ENCODE measurements at regions not wholly inside any gene's neighbourhood (a gene's known extent, or its start where the extent isn't known, plus 50 kb on each side); places are given as distances from the start of the nearest gene placed in this dataset.

DNA sequence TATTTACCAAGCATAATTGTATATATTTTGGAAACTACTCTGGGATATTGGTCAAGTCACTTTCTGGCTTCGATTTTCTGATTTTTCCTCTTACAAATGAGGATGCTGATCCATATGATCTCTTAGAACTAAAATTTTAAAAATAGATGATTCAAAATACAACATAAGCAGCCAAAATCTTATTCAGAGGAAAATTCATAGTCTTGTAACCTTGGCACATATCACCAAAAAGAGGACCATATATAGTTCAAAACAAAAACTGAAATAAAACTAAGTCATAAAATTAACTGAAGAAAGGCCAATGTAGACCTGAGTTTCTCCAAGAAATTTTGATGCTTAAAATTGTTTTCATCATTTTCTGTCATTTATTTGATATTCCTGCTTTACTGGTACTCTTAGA lies 768.3 kb downstream of the SORCS3 start:
- no peak for DNase-seq (ENCODE audit: low read depth in 1 of 2, low spot score in 1 of 2)
- in situ Hi-C loops (cut with HindIII; ENCODE audit: low pct_unique_long_range_greater_than_20kb, low sequenced_read_pairs): no loop called here
- TF ChIP-seq JUND (IDR thresholded peaks at IDR 0.05; ENCODE audit: low read depth): no peak

DNA sequence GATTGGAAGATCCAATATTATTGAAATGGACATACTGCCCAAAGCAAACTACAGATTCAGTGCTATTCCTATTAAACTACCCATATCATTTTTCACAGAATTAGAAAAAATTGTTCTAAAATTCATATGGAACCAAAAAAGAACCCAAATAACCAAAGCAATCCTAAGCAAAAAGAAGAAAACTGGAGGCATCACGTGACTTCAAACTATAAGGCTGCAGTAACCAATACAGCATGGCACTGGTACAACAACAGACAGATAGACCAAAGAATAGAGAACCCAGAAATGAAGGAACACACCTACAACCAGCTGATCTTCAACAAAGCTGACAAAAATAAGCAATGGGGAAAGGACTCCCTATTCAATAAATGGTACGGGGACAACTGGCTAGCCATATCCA lies 765.4 kb downstream of the SORCS3 start:
- DNase-seq (ENCODE audit: low read depth in 1 of 2, low spot score in 1 of 2): no peak
- in situ Hi-C loops (cut with HindIII; ENCODE audit: low pct_unique_long_range_greater_than_20kb, low sequenced_read_pairs): no loop called here
- TF ChIP-seq JUND (IDR thresholded peaks at IDR 0.05; ENCODE audit: low read depth): no peak

DNA sequence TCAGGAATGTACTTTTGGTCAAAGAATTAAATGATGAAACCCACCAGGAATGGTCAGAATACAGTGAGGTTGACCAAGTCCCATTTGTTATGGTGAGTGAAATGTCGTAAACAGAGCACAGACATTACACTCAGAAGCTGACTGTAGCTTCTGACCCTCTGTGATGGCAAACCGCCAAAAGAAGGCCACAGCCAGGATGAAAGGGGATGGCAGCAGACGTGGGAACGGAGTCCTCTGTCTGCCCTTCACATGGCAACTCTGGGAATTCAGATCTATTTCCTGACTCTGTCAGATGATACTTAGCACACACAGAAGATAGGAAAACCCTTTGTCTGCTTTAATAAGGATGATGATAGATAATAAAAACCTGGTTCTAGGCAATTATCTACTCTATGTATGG lies 757.1 kb downstream of the SORCS3 start:
- DNase-seq (ENCODE audit: low read depth in 1 of 2, low spot score in 1 of 2): no peak
- in situ Hi-C loops (cut with HindIII; ENCODE audit: low pct_unique_long_range_greater_than_20kb, low sequenced_read_pairs): no loop called here
- no peak for TF ChIP-seq JUND (IDR thresholded peaks at IDR 0.05; ENCODE audit: low read depth)

DNA sequence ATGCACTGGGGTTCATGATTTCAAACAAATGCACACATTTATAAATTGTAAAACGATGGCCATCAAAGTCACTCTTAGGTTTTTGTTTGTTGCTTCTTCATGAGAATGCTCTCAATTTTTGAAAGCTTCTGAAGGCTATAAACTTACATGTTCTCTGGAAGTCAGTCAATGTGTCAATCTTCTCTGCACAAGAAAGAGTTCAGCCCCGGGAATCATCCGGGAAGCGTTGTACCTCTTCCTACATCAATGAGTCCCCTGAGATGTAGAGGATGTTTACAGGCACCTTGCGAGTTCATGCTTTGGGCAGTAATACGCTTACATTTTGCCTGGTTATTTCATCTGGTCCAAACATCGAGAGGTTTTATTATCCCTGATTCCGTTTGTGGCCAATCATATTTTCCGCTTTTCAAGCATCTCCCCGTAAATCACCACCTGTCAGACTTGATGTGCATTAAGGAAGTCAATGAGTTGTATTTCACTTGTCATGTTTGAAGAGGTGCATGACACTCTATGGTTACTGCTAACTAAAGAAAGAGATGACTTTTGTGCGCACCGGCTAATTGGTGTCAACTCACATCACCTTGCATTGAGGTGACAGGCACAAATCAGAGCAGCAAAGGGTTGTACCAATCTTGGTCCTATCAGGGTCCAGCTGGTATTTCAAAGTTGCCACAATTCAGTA lies 750.7 kb downstream of the SORCS3 start:
- DNase-seq (ENCODE audit: low read depth in 1 of 2, low spot score in 1 of 2): no peak
- no peak for TF ChIP-seq JUND (IDR thresholded peaks at IDR 0.05; ENCODE audit: low read depth)
- in situ Hi-C loops (cut with HindIII; ENCODE audit: low pct_unique_long_range_greater_than_20kb, low sequenced_read_pairs): no loop called here

DNA sequence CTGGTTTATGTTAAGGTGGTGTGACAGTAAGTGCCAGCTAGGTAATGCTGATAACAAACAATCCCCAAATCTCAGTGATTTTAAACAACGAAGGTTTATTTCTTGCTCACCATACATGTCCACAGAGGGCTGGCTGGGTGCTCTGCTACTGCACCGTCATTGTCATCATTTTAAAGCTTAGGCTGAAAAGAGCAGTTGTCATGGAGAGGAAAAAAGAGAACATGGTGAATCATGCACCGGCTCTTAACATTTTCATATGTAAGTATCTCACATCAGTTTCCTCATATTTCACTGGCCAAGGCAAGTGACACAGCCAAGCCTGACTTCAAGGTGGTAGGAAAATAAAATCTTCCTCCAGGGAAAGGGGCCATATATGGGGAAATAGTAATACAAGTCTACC lies 746.9 kb downstream of the SORCS3 start:
- in situ Hi-C loops (cut with HindIII; ENCODE audit: low pct_unique_long_range_greater_than_20kb, low sequenced_read_pairs): no loop called here
- TF ChIP-seq JUND (IDR thresholded peaks at IDR 0.05; ENCODE audit: low read depth): no peak
- DNase-seq (ENCODE audit: low read depth in 1 of 2, low spot score in 1 of 2): no peak

DNA sequence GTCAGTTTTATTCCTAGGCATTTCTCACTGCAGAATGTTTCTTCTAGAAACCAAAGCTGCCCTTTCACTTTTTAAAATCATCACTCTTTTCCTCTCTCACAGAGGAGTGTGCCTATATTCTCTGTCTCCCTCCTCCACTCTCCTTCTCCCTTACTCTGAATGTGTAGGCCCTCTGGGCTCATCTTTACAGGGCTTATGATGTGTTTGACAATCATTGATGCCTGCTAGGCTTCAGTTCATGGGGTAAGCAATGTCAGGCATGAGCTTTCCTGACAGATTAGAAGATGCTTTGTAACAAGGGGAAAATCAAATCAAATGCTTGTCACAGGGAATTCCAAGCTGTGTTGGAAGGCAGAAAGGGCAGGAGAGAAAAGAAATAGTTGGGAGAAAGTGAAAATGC lies 742.9 kb downstream of the SORCS3 start:
- no peak for DNase-seq (ENCODE audit: low read depth in 1 of 2, low spot score in 1 of 2)
- TF ChIP-seq JUND (IDR thresholded peaks at IDR 0.05; ENCODE audit: low read depth): no peak
- in situ Hi-C loops (cut with HindIII; ENCODE audit: low pct_unique_long_range_greater_than_20kb, low sequenced_read_pairs): no loop called here

DNA sequence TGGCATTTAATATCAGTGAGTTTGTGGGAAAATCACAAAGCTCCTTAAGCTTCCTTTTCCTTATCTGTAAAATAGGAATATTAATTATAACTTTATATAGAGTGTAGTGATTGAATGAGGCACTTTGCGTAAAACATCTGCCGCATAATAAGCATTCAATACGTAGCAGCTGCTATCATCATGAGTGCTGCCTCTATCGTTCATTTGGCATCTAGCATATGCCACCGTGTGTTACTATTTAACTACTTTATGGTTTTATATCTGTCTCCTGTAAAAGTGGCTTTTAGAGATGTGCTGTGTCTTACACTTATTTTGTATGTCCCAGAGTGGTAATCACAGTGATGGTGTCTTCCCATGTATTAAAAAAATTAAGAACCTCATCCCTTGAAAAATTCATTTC lies 729.6 kb downstream of the SORCS3 start:
- in situ Hi-C loops (cut with HindIII; ENCODE audit: low pct_unique_long_range_greater_than_20kb, low sequenced_read_pairs): no loop called here
- no peak for DNase-seq (ENCODE audit: low read depth in 1 of 2, low spot score in 1 of 2)

DNA sequence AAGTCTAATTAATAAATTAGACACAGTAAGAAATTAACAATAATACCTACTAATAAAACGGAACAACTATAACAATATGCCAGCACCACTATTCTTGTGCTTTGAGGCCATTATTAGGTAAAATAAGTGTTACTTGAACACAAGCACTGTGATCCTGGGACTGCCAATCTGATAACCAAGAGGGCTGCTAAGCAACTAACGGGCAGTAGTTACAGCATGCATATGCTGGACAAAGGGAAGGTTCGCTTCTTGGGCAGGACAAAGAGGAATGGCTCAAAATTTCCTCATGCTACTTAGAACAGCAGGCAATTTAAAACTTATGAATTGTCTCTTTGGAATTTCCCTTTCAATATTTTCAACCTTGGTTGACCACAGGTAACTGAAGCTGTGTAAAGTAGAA lies 718.6 kb downstream of the SORCS3 start:
- no peak for DNase-seq (ENCODE audit: low read depth in 1 of 2, low spot score in 1 of 2)
- in situ Hi-C loops (cut with HindIII; ENCODE audit: low pct_unique_long_range_greater_than_20kb, low sequenced_read_pairs): no loop called here
- no peak for TF ChIP-seq JUND (IDR thresholded peaks at IDR 0.05; ENCODE audit: low read depth)

More for the DNA sequence above, 729.6 kb downstream of the SORCS3 start:
- no peak for TF ChIP-seq JUND (IDR thresholded peaks at IDR 0.05; ENCODE audit: low read depth)

DNA sequence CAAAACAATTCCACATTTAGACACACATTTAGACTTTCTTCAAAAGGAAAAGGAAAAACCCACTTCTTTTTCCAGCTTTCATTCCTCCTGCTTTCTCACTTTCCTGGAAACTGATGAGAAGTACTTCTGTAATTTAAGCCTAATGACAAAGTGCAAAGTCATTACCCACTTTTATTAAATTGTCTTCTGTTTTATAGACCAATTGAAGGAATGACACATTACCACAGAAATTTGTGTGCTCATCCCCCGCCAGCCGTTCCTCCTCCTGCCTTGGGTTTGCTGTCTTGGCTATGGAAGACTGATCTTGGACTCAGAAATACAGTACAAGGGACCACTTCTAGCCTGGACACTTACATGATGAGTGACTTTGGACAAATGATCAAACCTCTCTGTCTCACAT lies 717.8 kb downstream of the SORCS3 start:
- TF ChIP-seq JUND (IDR thresholded peaks at IDR 0.05; ENCODE audit: low read depth): no peak
- no peak for DNase-seq (ENCODE audit: low read depth in 1 of 2, low spot score in 1 of 2)
- in situ Hi-C loops (cut with HindIII; ENCODE audit: low pct_unique_long_range_greater_than_20kb, low sequenced_read_pairs): no loop called here

DNA sequence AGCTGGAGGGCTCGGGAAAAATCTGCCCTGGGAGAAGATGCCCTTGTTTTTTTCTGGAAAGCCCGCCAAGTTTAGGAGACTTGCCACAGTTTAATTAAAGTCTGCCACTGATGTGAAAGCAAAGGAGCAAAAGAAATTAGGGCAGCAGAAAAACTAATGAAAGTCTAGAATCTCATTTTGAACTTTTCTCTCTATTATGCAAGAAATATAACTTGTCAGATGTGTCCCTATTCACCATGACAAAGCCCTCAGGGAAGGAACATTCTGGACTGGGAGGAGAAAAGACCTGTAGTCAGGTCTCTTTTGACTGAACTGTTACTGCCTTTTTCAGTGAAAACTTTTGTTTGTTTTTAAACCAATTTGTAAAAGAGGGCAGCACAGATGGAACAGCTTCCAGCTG lies 715.5 kb downstream of the SORCS3 start:
- in situ Hi-C loops (cut with HindIII; ENCODE audit: low pct_unique_long_range_greater_than_20kb, low sequenced_read_pairs): no loop called here
- DNase-seq (ENCODE audit: low read depth in 1 of 2, low spot score in 1 of 2): no peak
- no peak for TF ChIP-seq JUND (IDR thresholded peaks at IDR 0.05; ENCODE audit: low read depth)

DNA sequence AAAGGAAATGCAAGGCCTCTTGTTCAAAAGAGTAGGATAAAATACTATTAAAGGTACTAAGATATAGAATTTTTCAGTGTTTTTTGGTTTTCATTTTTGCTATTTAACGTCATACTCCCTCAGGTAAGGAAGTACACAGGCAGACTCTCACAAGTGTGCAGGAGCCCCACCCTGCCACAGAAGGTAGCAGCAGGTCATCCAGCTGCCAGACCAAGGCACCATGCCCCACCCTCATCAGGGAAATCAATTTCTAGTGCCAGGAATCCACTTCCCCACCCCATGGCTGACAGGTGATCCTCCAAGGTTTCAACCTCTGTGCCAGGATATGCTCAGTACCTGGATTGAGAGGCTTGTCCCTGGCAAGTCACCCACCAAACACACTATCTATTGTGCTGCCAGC lies 712.9 kb downstream of the SORCS3 start:
- TF ChIP-seq JUND (IDR thresholded peaks at IDR 0.05; ENCODE audit: low read depth): no peak
- in situ Hi-C loops (cut with HindIII; ENCODE audit: low pct_unique_long_range_greater_than_20kb, low sequenced_read_pairs): no loop called here
- no peak for DNase-seq (ENCODE audit: low read depth in 1 of 2, low spot score in 1 of 2)

DNA sequence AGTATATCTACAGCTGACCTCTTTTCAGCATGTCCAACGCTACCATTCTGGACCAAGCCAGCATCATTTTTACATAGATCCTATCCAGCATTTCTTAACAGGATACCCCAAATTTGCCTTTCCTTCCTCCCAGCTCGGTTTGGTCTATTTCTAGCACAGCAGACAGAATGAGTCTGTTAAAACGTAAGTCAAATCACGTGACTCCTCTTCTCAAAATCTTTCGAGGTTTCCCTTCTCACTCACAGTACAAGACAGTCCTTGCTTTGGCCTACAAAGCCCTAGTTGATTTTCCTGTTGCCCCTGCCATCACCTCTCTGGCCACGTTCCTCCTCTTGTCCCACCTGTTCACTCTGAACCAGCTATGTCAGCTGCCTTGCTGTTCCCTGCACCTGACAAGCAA lies 711.7 kb downstream of the SORCS3 start:
- TF ChIP-seq JUND (IDR thresholded peaks at IDR 0.05; ENCODE audit: low read depth): no peak
- DNase-seq (ENCODE audit: low read depth in 1 of 2, low spot score in 1 of 2): no peak
- in situ Hi-C loops (cut with HindIII; ENCODE audit: low pct_unique_long_range_greater_than_20kb, low sequenced_read_pairs): no loop called here

DNA sequence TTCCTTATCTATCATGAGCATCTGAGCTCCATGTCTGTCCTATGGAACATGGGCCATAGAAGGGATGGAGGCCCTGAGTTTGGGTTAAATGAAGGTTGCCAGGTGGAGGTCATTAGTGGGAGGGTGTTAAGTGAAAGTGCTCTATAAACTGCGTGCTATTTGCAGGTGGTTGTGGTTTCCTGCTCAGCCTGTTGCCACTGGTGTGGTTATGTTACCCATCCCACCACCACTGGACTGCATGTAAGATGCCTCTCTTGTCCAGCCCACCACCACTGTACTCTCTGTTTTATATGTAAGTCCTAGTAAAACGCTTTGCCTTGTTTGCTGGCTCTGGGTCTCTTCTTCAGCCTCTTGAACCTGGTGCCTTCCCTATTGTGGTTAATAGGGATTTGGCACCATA lies 711.2 kb downstream of the SORCS3 start:
- TF ChIP-seq JUND (IDR thresholded peaks at IDR 0.05; ENCODE audit: low read depth): no peak
- in situ Hi-C loops (cut with HindIII; ENCODE audit: low pct_unique_long_range_greater_than_20kb, low sequenced_read_pairs): no loop called here
- DNase-seq (ENCODE audit: low read depth in 1 of 2, low spot score in 1 of 2): no peak

DNA sequence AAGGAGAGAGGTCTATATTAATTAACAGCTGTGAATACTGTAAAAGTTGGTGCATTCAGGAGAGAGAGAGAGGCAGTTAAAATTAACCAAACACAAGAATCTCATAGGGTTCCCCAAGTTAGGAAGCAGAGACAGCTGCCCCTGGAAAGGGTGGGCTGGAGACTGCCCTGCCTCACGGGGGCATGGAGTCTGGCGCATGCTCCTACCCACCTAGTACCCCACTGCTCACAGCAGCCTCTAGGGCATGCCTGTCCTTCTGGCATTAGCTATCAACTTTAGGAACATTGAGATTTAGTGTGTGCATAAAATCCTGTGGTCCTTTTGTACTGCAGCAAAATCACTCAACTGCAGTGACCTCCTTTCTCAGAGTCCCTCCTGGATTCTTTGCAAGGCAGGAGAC lies 710.1 kb downstream of the SORCS3 start:
- TF ChIP-seq JUND (IDR thresholded peaks at IDR 0.05; ENCODE audit: low read depth): no peak
- in situ Hi-C loops (cut with HindIII; ENCODE audit: low pct_unique_long_range_greater_than_20kb, low sequenced_read_pairs): no loop called here
- no peak for DNase-seq (ENCODE audit: low read depth in 1 of 2, low spot score in 1 of 2)

All from T47D (cell line).